ENCODE measurements at regions not wholly inside any gene's neighbourhood (a gene's known extent, or its start where the extent isn't known, plus 50 kb on each side); places are given as distances from the start of the nearest gene placed in this dataset.

- TF ChIP-seq POLR2A (IDR thresholded peaks at IDR 0.05; ENCODE audit: extremely low read depth, insufficient read length) = no peak
- TF ChIP-seq CTCF (IDR thresholded peaks at IDR 0.05; ENCODE audit: low read depth, low read length) = no peak
- TF ChIP-seq MAX (IDR thresholded peaks at IDR 0.05; ENCODE audit: low read depth, low read length) = no peak
- TF ChIP-seq MYC (IDR thresholded peaks at IDR 0.05; ENCODE audit: low read depth, low read length) = no peak
Measured at GRCh38 chr14:71382315-71382714, 475.1 kb downstream of the PCNX1 start.

Measured in NB4 (cell line).